NT2/D1 (cell line): ENCODE measurements at regions not wholly inside any gene's neighbourhood (a gene's known extent, or its start where the extent isn't known, plus 50 kb on each side); places are given as distances from the start of the nearest gene placed in this dataset.

Experiments used
- YY1 ChIP-seq: IDR thresholded peaks from 2 replicates; pipeline ENCODE4 v1.6.1; 2011; ENCODE audit not compliant: insufficient read length, insufficient read depth
- ZNF274 ChIP-seq: IDR thresholded peaks from 2 replicates; pipeline ENCODE4 v1.6.1; 2011; ENCODE audit warnings: mild to moderate bottlenecking, low read depth, low read length

GRCh38 chr16:64841482-64841881, 280.4 kb downstream of the CDH11 start:
- TF ChIP-seq ZNF274 (no peak), YY1 (no peak)
